HEK293 (cell line): ENCODE measurements at regions not wholly inside any gene's neighbourhood (a gene's known extent, or its start where the extent isn't known, plus 50 kb on each side); places are given as distances from the start of the nearest gene placed in this dataset.

Experiments
- CTCF ChIP-seq: fragments of 450-650 bp; formaldehyde crosslinking; IDR thresholded peaks from 2 replicates; pipeline ENCODE4 v1.5.1; 2016; ENCODE audit warnings: missing biosample characterization, missing genetic modification characterization
- GLI2 ChIP-seq: fragments of 450-650 bp; formaldehyde crosslinking; IDR thresholded peaks from 2 replicates; pipeline ENCODE4; 2017; ENCODE audit warnings: missing biosample characterization, missing genetic modification characterization, low read depth, borderline replicate concordance
- RBAK ChIP-seq: fragments of 450-650 bp; formaldehyde crosslinking; IDR thresholded peaks from 2 replicates; pipeline ENCODE4 v1.5.1; 2016; ENCODE audit warnings: missing biosample characterization, missing genetic modification characterization
- TCF7L2 ChIP-seq: IDR thresholded peaks from 2 replicates; pipeline ENCODE4 v1.6.1; 2011; ENCODE audit warnings: low read depth, mild to moderate bottlenecking, inconsistent platforms, low read length, moderate library complexity, borderline replicate concordance
- ZBTB11 ChIP-seq: fragments of 450-650 bp; formaldehyde crosslinking; conservative IDR thresholded peaks from 2 replicates; pipeline ENCODE4 v1.5.1; 2016; ENCODE audit warnings: low read depth, missing biosample characterization, missing genetic modification characterization
- ZBTB21 ChIP-seq: fragments of 450-650 bp; formaldehyde crosslinking; IDR thresholded peaks from 2 replicates; pipeline ENCODE4 v1.5.1; 2017; ENCODE audit warnings: missing biosample characterization, missing genetic modification characterization
- ZIC2 ChIP-seq: fragments of 450-650 bp; formaldehyde crosslinking; IDR thresholded peaks from 2 replicates; pipeline ENCODE4 v1.5.1; 2016; ENCODE audit warnings: missing biosample characterization, missing genetic modification characterization
- ZNF140 ChIP-seq: fragments of 450-650 bp; formaldehyde crosslinking; IDR thresholded peaks from 2 replicates; pipeline ENCODE4 v1.5.1; 2016; ENCODE audit warnings: missing biosample characterization, missing genetic modification characterization
- ZNF19 ChIP-seq: fragments of 450-650 bp; formaldehyde crosslinking; IDR thresholded peaks from 2 replicates; pipeline ENCODE4; 2016; ENCODE audit warnings: missing biosample characterization, missing genetic modification characterization, low read depth
- ZNF335 ChIP-seq: fragments of 450-650 bp; formaldehyde crosslinking; conservative IDR thresholded peaks from 2 replicates; pipeline ENCODE4 v1.5.1; 2016; ENCODE audit warnings: missing biosample characterization, missing genetic modification characterization
- ZNF433 ChIP-seq: fragments of 450-650 bp; formaldehyde crosslinking; IDR thresholded peaks from 2 replicates; pipeline ENCODE4 v1.5.1; 2016; ENCODE audit warnings: missing biosample characterization, missing genetic modification characterization, low read depth
- ZNF548 ChIP-seq: fragments of 450-650 bp; formaldehyde crosslinking; IDR thresholded peaks from 2 replicates; pipeline ENCODE4 v1.5.1; 2016; ENCODE audit warnings: missing biosample characterization, missing genetic modification characterization
- ZNF558 ChIP-seq: fragments of 450-650 bp; formaldehyde crosslinking; IDR thresholded peaks from 2 replicates; pipeline ENCODE4 v1.5.1; 2016; ENCODE audit warnings: missing biosample characterization, missing genetic modification characterization
- ZNF654 ChIP-seq: fragments of 450-650 bp; formaldehyde crosslinking; IDR thresholded peaks from 2 replicates; pipeline ENCODE4 v1.5.1; 2016; ENCODE audit warnings: low read depth, missing biosample characterization, missing genetic modification characterization

GRCh38 chr12:126509572-126509971 is 1444.3 kb downstream of the AACS start:
- TF ChIP-seq CTCF (tag by site-specific recombination): no peak
- no peak for TF ChIP-seq ZBTB11
- no peak for TF ChIP-seq ZNF654 (tag by site-specific recombination)
- no peak for TF ChIP-seq ZNF548 (tag by site-specific recombination)
- no peak for TF ChIP-seq ZIC2 (tag by site-specific recombination)
- no peak for TF ChIP-seq ZNF335
- TF ChIP-seq ZNF140 (tag by site-specific recombination): no peak
- TF ChIP-seq TCF7L2: no peak
- TF ChIP-seq GLI2 (tag by site-specific recombination): no peak
- no peak for TF ChIP-seq RBAK
- no peak for TF ChIP-seq ZBTB21
- TF ChIP-seq ZNF558 (tag by site-specific recombination): no peak
- no peak for TF ChIP-seq ZNF433 (tag by site-specific recombination)
- TF ChIP-seq ZNF19 (tag by site-specific recombination): no peak
